NCI-H1417 treated with DMSO at 0.1 percent for 48 hours (cell line): ENCODE measurements at regions not wholly inside any gene's neighbourhood (a gene's known extent, or its start where the extent isn't known, plus 50 kb on each side); places are given as distances from the start of the nearest gene placed in this dataset.

ENCODE experiments used
- DNase-seq: peaks from one replicate; lab custom pipeline; 2025; lab: John Stamatoyannopoulos, UW

GRCh38 chr6:147621263-147621662 is 112.8 kb downstream of the SAMD5 start:
- DNase-seq: no peak

DNA sequence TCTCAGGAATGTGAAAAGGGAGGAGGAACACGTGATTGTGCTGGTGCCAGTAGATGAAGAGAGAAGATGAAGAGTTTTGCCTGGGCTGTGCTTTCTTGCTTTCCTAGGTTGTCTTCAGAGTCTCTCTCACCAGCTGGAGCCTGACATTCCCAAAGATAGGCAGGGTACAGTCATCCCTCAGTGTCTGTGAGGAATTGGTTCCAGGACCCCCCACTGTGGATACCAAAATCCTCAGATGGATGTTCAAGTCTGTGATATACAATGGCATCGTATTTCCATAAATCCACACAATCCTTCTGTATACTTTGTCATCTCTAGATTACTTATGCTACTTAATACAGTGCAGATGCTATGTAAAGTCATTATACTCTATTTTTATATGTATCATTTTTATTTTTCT is 113.5 kb downstream of the SAMD5 start:
- no peak for DNase-seq

GRCh38 chr6:147624946-147625515 is 116.5 kb downstream of the SAMD5 start:
- DNase-seq: no peak

DNA sequence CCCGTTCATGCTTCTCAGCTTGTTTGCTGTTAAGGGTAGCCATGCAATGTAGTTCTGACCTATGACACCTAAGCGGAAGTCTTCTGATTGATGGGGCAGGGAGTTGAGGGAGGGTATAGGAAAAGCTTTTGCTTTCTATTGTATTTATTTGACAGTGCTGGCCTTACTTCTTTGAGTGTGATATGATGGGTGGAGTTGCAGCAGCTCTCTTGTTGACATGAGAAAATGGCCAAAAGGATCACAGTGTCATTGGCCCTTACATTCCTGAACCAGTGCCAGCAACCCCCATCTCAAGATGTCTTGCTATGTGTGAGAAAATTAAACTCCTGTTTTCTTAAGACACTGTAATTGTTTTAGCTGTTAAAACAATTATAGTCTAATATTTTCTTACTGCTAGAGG is 117.5 kb downstream of the SAMD5 start:
- no peak for DNase-seq

DNA sequence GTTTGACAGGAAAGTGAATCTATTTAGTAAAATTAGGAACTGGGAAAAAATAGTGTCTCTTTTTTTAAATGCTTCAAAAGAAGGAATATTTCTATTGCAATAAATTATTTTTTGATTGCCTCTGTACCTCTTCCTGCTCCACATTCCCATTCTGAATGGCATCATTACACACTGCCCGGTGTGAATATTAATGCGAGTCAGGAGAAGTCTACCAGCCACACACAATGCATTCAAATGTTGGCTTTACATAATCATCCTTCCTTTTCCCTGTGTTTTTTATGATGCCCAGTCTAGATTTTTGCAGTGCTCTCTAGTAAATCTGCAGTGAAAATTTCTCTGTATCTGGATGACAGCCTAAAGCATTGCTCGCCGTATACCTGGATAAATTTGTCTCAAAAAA is 118.9 kb downstream of the SAMD5 start:
- DNase-seq: no peak

GRCh38 chr6:147633191-147633590 is 124.7 kb downstream of the SAMD5 start:
- DNase-seq: no peak

GRCh38 chr6:147637620-147638195 is 129.2 kb downstream of the SAMD5 start:
- DNase-seq: no peak

- DNase-seq: no peak
Measured at GRCh38 chr6:147639279-147639678, 130.8 kb downstream of the SAMD5 start.

GRCh38 chr6:147640606-147641005 is 132.1 kb downstream of the SAMD5 start:
- DNase-seq: no peak

- DNase-seq: no peak
Measured at GRCh38 chr6:147641511-147641910, 133.0 kb downstream of the SAMD5 start.

GRCh38 chr6:147642458-147642857 is 134.0 kb downstream of the SAMD5 start:
- no peak for DNase-seq

- no peak for DNase-seq
Measured at GRCh38 chr6:147643341-147644200, 135.1 kb downstream of the SAMD5 start.

- no peak for DNase-seq
Measured at GRCh38 chr6:147648916-147649315, 140.4 kb downstream of the SAMD5 start.

DNA sequence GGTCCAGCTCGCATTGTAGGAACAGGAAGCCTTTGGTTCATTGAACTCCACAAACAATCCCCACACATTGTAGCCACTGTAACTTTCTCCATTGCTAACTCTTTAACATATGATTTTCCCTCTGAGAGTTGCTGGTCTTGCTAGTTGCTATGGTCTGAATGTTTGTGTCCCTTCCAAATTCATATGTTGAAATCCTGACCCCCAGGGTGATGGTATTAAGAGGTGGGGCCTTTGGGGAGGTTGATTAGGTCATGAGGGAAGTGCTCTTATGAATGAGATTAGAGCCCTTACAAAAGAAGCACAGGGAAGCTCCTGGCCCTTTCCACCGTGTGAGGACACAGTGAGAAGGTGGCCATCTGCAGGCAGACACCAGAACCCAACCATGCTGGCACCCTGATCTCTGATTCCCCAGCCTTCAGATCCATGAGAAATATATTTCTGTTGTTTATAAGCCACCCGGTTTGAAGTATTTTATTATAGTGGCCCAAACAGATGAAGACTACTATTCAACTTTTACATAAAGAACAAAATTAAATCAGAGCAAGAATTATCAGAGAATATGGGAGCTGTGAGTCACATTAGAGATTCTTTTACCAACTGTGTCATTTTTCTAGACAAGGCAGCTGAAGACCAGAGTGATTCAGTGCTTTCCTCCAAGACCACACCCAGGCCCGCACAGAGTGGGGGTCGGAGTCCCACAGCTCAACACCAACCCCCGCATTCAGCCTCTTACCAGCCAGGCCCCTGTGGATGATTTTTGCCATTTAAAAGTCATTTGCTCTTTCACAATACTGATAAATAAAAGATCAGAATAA is 143.0 kb downstream of the SAMD5 start:
- DNase-seq: no peak

DNA sequence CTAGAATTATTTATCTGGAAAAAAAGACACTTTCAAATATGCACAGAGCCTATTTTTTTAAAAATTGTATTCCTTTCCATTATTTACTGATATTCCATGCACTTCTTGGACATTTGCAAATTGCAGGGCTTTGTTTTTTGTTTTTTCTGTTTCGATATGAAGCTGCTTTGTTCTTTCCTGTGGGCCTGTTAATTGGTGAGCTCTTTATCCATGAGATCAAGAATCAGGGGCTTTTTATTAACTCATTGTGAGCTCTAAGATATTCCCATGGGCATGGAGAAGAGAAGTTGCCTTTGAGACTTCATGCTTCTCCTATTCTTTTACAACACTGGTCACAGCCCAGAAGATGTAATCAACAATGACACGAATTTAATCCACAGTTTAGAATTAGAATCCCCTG is 145.1 kb downstream of the SAMD5 start:
- DNase-seq: no peak

GRCh38 chr6:147654103-147654845 is 145.8 kb downstream of the SAMD5 start:
- DNase-seq: no peak

- DNase-seq: no peak
Measured at GRCh38 chr6:147660334-147661311, 152.1 kb downstream of the SAMD5 start.

DNA sequence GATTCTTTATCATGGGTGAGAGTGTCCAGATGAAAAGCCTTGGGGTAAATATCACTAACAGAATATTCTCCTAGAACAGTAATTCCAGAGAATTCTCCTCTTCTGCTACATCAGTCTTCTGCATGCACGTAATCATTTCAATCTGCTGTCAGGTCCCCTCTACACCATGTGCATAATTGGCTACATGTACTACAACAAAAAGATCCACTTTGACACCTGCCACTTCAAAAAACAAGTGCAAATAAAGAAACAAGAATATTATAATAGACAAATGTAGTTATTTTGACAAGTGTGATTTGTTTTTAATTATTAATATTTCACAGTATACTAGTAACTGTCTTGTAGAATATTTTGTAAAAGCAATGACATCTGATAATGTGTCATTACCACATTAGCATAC is 154.2 kb downstream of the SAMD5 start:
- peak; percentile 59 for DNase-seq

GRCh38 chr6:147664092-147664491 is 155.6 kb downstream of the SAMD5 start:
- no peak for DNase-seq

- DNase-seq: no peak
Measured at GRCh38 chr6:147666255-147666654, 157.8 kb downstream of the SAMD5 start.

GRCh38 chr6:147667082-147667481 is 158.6 kb downstream of the SAMD5 start:
- DNase-seq: no peak
